HCT116 (cell line): ENCODE measurements at regions not wholly inside any gene's neighbourhood (a gene's known extent, or its start where the extent isn't known, plus 50 kb on each side); places are given as distances from the start of the nearest gene placed in this dataset.

Experiments
- ATAC-seq: fragments of 200-7000 bp; cut with Tn5 transposase; 2 replicates; pipeline ENCODE4 v1.9.1; 2020; ENCODE audit warnings: mild to moderate bottlenecking, moderate library complexity
- BruUV-seq: library from RNA; stranded (reverse); fragments of 400-500 nt; replicated peaks from 2 replicates; lab custom pipeline; 2021; lab: Mats Ljungman, UMichigan
- CTCF ChIA-PET: fragments of 300-600 bp; sonication (Branson Sonifier 250); formaldehyde crosslinking; loops from one replicate; lab custom pipeline; 2021; ENCODE audit warnings: antibody characterized with exemption; lab: Charles Lee
- POLR2A ChIA-PET: fragments of 300-600, 350-600 bp; sonication (Branson Sonifier 250); formaldehyde crosslinking; loops from one replicate; lab custom pipeline; 2021; ENCODE audit warnings: antibody characterized with exemption; lab: Charles Lee
- RAD21 ChIA-PET, 2 experiments: fragments of 300-600 bp; sonication (Branson Sonifier 250); formaldehyde crosslinking; loops; one replicate each; lab custom pipeline; 2023; ENCODE audit warnings: low total read pairs in 2 of 2; ENCODE audit not compliant: uncharacterized antibody in 2 of 2, unreplicated experiment in 2 of 2, low non-redundant PET in 1 of 2; lab: Charles Lee
- DNase-seq: peaks from one replicate; pipeline ENCODE4 v3.0.0-alpha.2; 2010; ENCODE audit warnings: low read depth, low spot score
- H2AFZ ChIP-seq: fragments of 200-600 bp; shearing (Covaris generic), sonication (generic); 2 replicates; pipeline ENCODE4 v1.6.1; 2017; ENCODE audit warnings: low read depth, mixed run types, mixed read lengths, antibody characterized with exemption, low read length; ENCODE audit not compliant: poor library complexity, severe bottlenecking
- H3K27ac ChIP-seq: 2 replicates; pipeline ENCODE4 v1.5.1; 2012; ENCODE audit warnings: low read depth, low read length
- H3K27me3 ChIP-seq: fragments of 200-600 bp; sonication (generic); 2 replicates; pipeline ENCODE4 v1.6.1; 2016; ENCODE audit warnings: mixed run types, low read length, mixed read lengths; ENCODE audit not compliant: insufficient read depth
- H3K36me3 ChIP-seq, 2 experiments: fragments of 200-500 bp in 1 of 2; fragments of 200-600 bp in 1 of 2; sonication (Bioruptor generic) in 1 of 2; sonication (generic) in 1 of 2; 2 replicates each; pipeline versions ENCODE4 v1.5.1 to v1.6.1; 2014 to 2016; ENCODE audit warnings: low read length in 2 of 2, inconsistent platforms in 1 of 2, mixed read lengths in 1 of 2, mixed run types in 1 of 2; ENCODE audit not compliant: insufficient read depth in 2 of 2, control insufficient read depth in 1 of 2
- H3K4me1 ChIP-seq, 2 experiments: fragments of 200-600 bp in 1 of 2; sonication (generic) in 1 of 2; 2 replicates each; pipeline versions ENCODE4 v1.5.1 to v1.6.1; 2012 to 2017; ENCODE audit warnings: low read length in 2 of 2, inconsistent platforms in 1 of 2, mild to moderate bottlenecking in 1 of 2, mixed read lengths in 1 of 2, mixed run types in 1 of 2, moderate library complexity in 1 of 2; ENCODE audit not compliant: insufficient read depth in 2 of 2, control insufficient read depth in 1 of 2
- H3K4me2 ChIP-seq: fragments of 200-600 bp; sonication (generic); 2 replicates; pipeline ENCODE4 v1.6.1; 2017; ENCODE audit warnings: mixed run types, low read length, mixed read lengths
- H3K4me3 ChIP-seq, 2 experiments: fragments of 200-600 bp in 1 of 2; sonication (generic) in 1 of 2; replicated peaks in 1 of 2; 2 replicates each; pipeline ENCODE4 v1.5.1; 2011 to 2016; ENCODE audit warnings: low read length in 2 of 2, control low read depth in 1 of 2, low read depth in 1 of 2, mild to moderate bottlenecking in 1 of 2, mixed read lengths in 1 of 2, mixed run types in 1 of 2
- H3K79me2 ChIP-seq: fragments of 200-600 bp; sonication (generic); 2 replicates; pipeline ENCODE4 v1.6.1; 2017; ENCODE audit warnings: mild to moderate bottlenecking, mixed run types, low read length, moderate library complexity, mixed read lengths; ENCODE audit not compliant: insufficient read depth
- H3K9ac ChIP-seq: fragments of 200-600 bp; sonication (generic); 2 replicates; pipeline ENCODE4 v1.6.1; 2016; ENCODE audit warnings: low read length, mixed read lengths
- H3K9me2 ChIP-seq: fragments of 200-600 bp; sonication (generic), shearing (Covaris generic); 2 replicates; pipeline ENCODE4 v1.6.1; 2017; ENCODE audit warnings: mixed run types, mild to moderate bottlenecking, moderate library complexity; ENCODE audit not compliant: insufficient read depth
- H3K9me3 ChIP-seq, 2 experiments: fragments of 200-500 bp in 1 of 2; fragments of 200-600 bp in 1 of 2; sonication (Bioruptor generic) in 1 of 2; sonication (generic) in 1 of 2; 2 replicates each; pipeline ENCODE4 v1.6.1; 2014 to 2017; ENCODE audit warnings: low read length in 2 of 2, mixed read lengths in 2 of 2, inconsistent platforms in 1 of 2, low read depth in 1 of 2, mild to moderate bottlenecking in 1 of 2, mixed run types in 1 of 2, moderate library complexity in 1 of 2; ENCODE audit not compliant: control insufficient read depth in 1 of 2, insufficient read depth in 1 of 2
- H4K20me1 ChIP-seq: fragments of 200-600 bp; sonication (generic), shearing (Covaris generic); 2 replicates; pipeline ENCODE4 v1.6.1; 2017; ENCODE audit warnings: mixed run types, mild to moderate bottlenecking, moderate library complexity; ENCODE audit not compliant: insufficient read depth
- CEBPB ChIP-seq: IDR thresholded peaks from 2 replicates; pipeline ENCODE4 v1.6.1; 2012; ENCODE audit warnings: low read depth
- EZH2 ChIP-seq: fragments of 200-600 bp; sonication (generic); IDR thresholded peaks from 2 replicates; pipeline ENCODE4 v1.6.1; 2017; ENCODE audit warnings: antibody characterized with exemption, mixed run types
- TCF7L2 ChIP-seq: IDR thresholded peaks from 2 replicates; pipeline ENCODE4 v1.7.0; 2011; ENCODE audit warnings: borderline replicate concordance, inconsistent platforms; ENCODE audit not compliant: insufficient read depth, insufficient read length; ENCODE audit errors: extremely low read depth
- YY1 ChIP-seq: IDR thresholded peaks from 2 replicates; pipeline ENCODE4 v1.6.1; 2011; ENCODE audit warnings: low read length, low read depth, moderate library complexity, mild to moderate bottlenecking; ENCODE audit not compliant: insufficient replicate concordance; ENCODE audit errors: extremely low read depth
- ZFX ChIP-seq: fragments of 450-650 bp; IDR thresholded peaks from 2 replicates; pipeline ENCODE4 v1.6.1; 2017
- intact Hi-C: fragments of 100-400 bp; cut with micrococcal nuclease; formaldehyde crosslinking; loops from 2 replicates; pipeline ENCODE4 v1.10.0; 2022
- TF ChIP-seq, protein P1 (sequence below): IDR thresholded peaks from 2 replicates; pipeline ENCODE4 v1.6.1; 2012
- TF ChIP-seq, protein P2 (sequence below): IDR thresholded peaks from 2 replicates; pipeline ENCODE4 v1.6.1; 2011; ENCODE audit warnings: mild to moderate bottlenecking, low read length, moderate library complexity; ENCODE audit not compliant: insufficient replicate concordance; ENCODE audit errors: extremely low read depth

DNA sequence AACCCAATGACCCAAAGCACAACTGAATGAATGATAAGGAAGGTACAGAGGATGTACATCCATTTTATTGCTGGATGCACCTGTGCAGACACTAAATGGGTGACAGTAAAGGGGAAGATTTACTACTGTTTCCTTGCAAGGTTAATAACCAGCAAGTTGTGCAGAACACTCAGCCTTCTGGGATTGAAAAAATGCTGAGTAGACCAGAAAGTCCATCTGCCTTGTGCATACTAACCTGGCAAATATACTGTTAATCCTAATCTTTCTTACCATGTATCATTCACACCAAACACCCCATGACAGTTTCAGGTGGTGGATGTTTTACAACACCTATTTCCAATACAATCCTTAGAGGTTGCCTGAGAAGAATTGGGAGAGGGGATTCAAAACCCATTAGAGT, 814.1 kb upstream of the NRXN1 start:
- Histone ChIP-seq H3K79me2 (no peaks in the 10 kb centered on the region), H3K9ac (no peak overlapping the region), H3K9me2 (no peaks in the 10 kb centered on the region), H3K9me3 (peaks cover 0 to 4% of the 10 kb centered on the region in 2 experiments; a peak in 1 of 4 replicates), H3K4me2 (no peak overlapping the region), H3K4me3 (no peak overlapping the region), H3K27me3 (no peaks in the 10 kb centered on the region), H2AFZ (no peak overlapping the region), H3K4me1 (no peaks in the 10 kb centered on the region), H4K20me1 (no peaks in the 10 kb centered on the region), H3K27ac (no peak overlapping the region), H3K36me3 (no peaks in the 10 kb centered on the region)
- ChIA-PET POLR2A (no interaction called here), CTCF (no interaction called here), RAD21 (no interaction called here)
- TF ChIP-seq EZH2 (no peak), TCF7L2 (no peak), CEBPB (no peak)
- TF ChIP-seq, protein P1, sequence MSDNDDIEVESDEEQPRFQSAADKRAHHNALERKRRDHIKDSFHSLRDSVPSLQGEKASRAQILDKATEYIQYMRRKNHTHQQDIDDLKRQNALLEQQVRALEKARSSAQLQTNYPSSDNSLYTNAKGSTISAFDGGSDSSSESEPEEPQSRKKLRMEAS, result no peak
- TF ChIP-seq, protein P2, sequence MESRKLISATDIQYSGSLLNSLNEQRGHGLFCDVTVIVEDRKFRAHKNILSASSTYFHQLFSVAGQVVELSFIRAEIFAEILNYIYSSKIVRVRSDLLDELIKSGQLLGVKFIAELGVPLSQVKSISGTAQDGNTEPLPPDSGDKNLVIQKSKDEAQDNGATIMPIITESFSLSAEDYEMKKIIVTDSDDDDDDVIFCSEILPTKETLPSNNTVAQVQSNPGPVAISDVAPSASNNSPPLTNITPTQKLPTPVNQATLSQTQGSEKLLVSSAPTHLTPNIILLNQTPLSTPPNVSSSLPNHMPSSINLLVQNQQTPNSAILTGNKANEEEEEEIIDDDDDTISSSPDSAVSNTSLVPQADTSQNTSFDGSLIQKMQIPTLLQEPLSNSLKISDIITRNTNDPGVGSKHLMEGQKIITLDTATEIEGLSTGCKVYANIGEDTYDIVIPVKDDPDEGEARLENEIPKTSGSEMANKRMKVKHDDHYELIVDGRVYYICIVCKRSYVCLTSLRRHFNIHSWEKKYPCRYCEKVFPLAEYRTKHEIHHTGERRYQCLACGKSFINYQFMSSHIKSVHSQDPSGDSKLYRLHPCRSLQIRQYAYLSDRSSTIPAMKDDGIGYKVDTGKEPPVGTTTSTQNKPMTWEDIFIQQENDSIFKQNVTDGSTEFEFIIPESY, result no peak
- intact Hi-C loops, result no loop called here
- ATAC-seq (no peak), DNase-seq (no peak)
- BruUV-seq, result no TSS peak

DNA sequence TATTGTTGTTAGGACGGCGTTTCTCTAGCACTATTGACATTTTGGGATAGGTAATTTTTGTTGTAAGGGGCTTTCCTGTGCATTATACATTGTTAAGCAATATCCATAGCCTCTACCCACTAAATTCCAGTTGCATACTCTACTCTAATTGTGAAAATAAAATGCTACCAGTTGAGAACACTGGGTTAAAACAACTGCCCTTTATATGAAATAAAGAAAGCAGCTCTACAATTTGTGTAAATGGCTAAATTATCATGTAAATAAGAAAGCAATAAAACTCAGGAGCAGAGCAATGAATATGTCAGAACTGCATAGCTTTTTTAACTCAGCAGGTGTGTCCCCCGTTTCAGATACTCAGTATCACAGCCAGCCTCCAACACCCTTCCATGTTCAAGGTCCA, 812.7 kb upstream of the NRXN1 start:
- no peaks in the 10 kb centered on the region for H3K79me2 ChIP-seq
- TF ChIP-seq YY1 (no peak), ZFX (no peak)
- H3K9me3 ChIP-seq, result peaks cover 0 to 4% of the 10 kb centered on the region in 2 experiments; a peak in 1 of 4 replicates
- H3K4me2 ChIP-seq, result no peak overlapping the region
- no peaks in the 10 kb centered on the region for H3K4me1 ChIP-seq
- H3K27ac ChIP-seq, result no peak overlapping the region
- no peaks in the 10 kb centered on the region for H3K9me2 ChIP-seq
- POLR2A ChIA-PET, result no interaction called here
- no peaks in the 10 kb centered on the region for H4K20me1 ChIP-seq
- CTCF ChIA-PET, result no interaction called here
- ATAC-seq (no peak), DNase-seq (no peak)
- H2AFZ ChIP-seq, result no peak overlapping the region
- intact Hi-C loops, result no loop called here
- H3K9ac ChIP-seq, result no peak overlapping the region
- no peaks in the 10 kb centered on the region for H3K36me3 ChIP-seq
- no peaks in the 10 kb centered on the region for H3K27me3 ChIP-seq
- BruUV-seq, result no TSS peak
- no peak overlapping the region for H3K4me3 ChIP-seq
- RAD21 ChIA-PET, result no interaction called here
